H9 (cell line): ENCODE measurements at regions not wholly inside any gene's neighbourhood (a gene's known extent, or its start where the extent isn't known, plus 50 kb on each side); places are given as distances from the start of the nearest gene placed in this dataset.

ENCODE experiments used
- DNase-seq: peaks from one replicate; pipeline ENCODE4 v3.0.0-alpha.2; 2017
- H2AFZ ChIP-seq: one replicate; pipeline ENCODE4 v1.6.1; 2013; ENCODE audit warnings: mild to moderate bottlenecking, low read length, control low read depth, moderate library complexity
- H2AK5ac ChIP-seq: 2 replicates; pipeline ENCODE4 v1.6.1; 2013; ENCODE audit warnings: low read length, control low read depth, mixed read lengths; ENCODE audit not compliant: insufficient read length
- H2BK120ac ChIP-seq: one replicate; pipeline ENCODE4 v1.6.1; 2013; ENCODE audit warnings: low read depth, mild to moderate bottlenecking, low read length, control low read depth, inconsistent platforms; ENCODE audit not compliant: poor library complexity, severe bottlenecking
- H2BK12ac ChIP-seq: 2 replicates; pipeline ENCODE4 v1.6.1; 2013; ENCODE audit warnings: low read length, control low read depth, mixed read lengths, low read depth; ENCODE audit not compliant: insufficient read length
- H2BK15ac ChIP-seq: 2 replicates; pipeline ENCODE4 v1.6.1; 2013; ENCODE audit warnings: low read depth, low read length, control low read depth
- H2BK20ac ChIP-seq: one replicate; pipeline ENCODE4 v1.6.1; 2013; ENCODE audit warnings: low read depth, mild to moderate bottlenecking, low read length, control low read depth, inconsistent platforms; ENCODE audit not compliant: poor library complexity, severe bottlenecking
- H2BK5ac ChIP-seq: 2 replicates; pipeline ENCODE4 v1.6.1; 2013; ENCODE audit warnings: low read length, control low read depth, mixed read lengths; ENCODE audit not compliant: insufficient read length
- H3K14ac ChIP-seq: 2 replicates; pipeline ENCODE4 v1.6.1; 2013; ENCODE audit warnings: low read length, control low read depth; ENCODE audit not compliant: insufficient read depth
- H3K18ac ChIP-seq: 2 replicates; pipeline ENCODE4 v1.6.1; 2013; ENCODE audit warnings: low read depth, mild to moderate bottlenecking, mixed read lengths, low read length, control low read depth; ENCODE audit not compliant: insufficient read length
- H3K23ac ChIP-seq: 2 replicates; pipeline ENCODE4 v1.6.1; 2013; ENCODE audit warnings: low read length, control low read depth, mixed read lengths, low read depth; ENCODE audit not compliant: insufficient read length
- H3K23me2 ChIP-seq: 2 replicates; pipeline ENCODE4 v1.6.1; 2013; ENCODE audit warnings: low read depth, mild to moderate bottlenecking, mixed read lengths, low read length, control low read depth; ENCODE audit not compliant: insufficient read length, poor library complexity, severe bottlenecking
- H3K27ac ChIP-seq: 2 replicates; pipeline ENCODE4 v1.5.1; 2013; ENCODE audit warnings: low read length, control low read depth, mixed read lengths, low read depth; ENCODE audit not compliant: insufficient read length
- H3K27me3 ChIP-seq: 2 replicates; pipeline ENCODE4 v1.6.1; 2013; ENCODE audit warnings: low read length, control low read depth, inconsistent platforms; ENCODE audit not compliant: insufficient read depth
- H3K4ac ChIP-seq: 2 replicates; pipeline ENCODE4 v1.6.1; 2013; ENCODE audit warnings: low read depth, mild to moderate bottlenecking, control low read depth, inconsistent platforms, low read length, moderate library complexity
- H3K4me1 ChIP-seq: 2 replicates; pipeline ENCODE4 v1.6.1; 2013; ENCODE audit warnings: low read length, control low read depth, inconsistent platforms; ENCODE audit not compliant: insufficient read depth
- H3K4me2 ChIP-seq: 2 replicates; pipeline ENCODE4 v1.6.1; 2013; ENCODE audit warnings: low read length, control low read depth, mixed read lengths; ENCODE audit not compliant: insufficient read length, insufficient read depth
- H3K56ac ChIP-seq: 2 replicates; pipeline ENCODE4 v1.6.1; 2013; ENCODE audit warnings: low read depth, mild to moderate bottlenecking, mixed read lengths, low read length, control low read depth; ENCODE audit not compliant: insufficient read length
- H3K79me1 ChIP-seq: 2 replicates; pipeline ENCODE4 v1.6.1; 2013; ENCODE audit warnings: low read depth, mild to moderate bottlenecking, moderate library complexity, low read length, control low read depth, inconsistent platforms; ENCODE audit not compliant: insufficient read depth, poor library complexity, severe bottlenecking
- H3K79me2 ChIP-seq: 2 replicates; pipeline ENCODE4 v1.6.1; 2013; ENCODE audit warnings: low read length, control low read depth, inconsistent platforms; ENCODE audit not compliant: insufficient read depth
- H3K9ac ChIP-seq: 2 replicates; pipeline ENCODE4 v1.6.1; 2013; ENCODE audit warnings: low read length, control low read depth, mixed read lengths; ENCODE audit not compliant: insufficient read length; ENCODE audit errors: extremely low read depth
- H3K9me3 ChIP-seq: one replicate; pipeline ENCODE4 v1.6.1; 2013; ENCODE audit warnings: low read depth, low read length, inconsistent platforms; ENCODE audit not compliant: control insufficient read depth
- H3T11ph ChIP-seq: one replicate; pipeline ENCODE4 v1.6.1; 2013; ENCODE audit warnings: mild to moderate bottlenecking, low read length, control low read depth, inconsistent platforms
- H4K20me1 ChIP-seq: one replicate; pipeline ENCODE4 v1.6.1; 2013; ENCODE audit not compliant: control insufficient read depth, insufficient read length, insufficient read depth
- H4K5ac ChIP-seq: 2 replicates; pipeline ENCODE4 v1.6.1; 2013; ENCODE audit warnings: low read depth, mild to moderate bottlenecking, mixed read lengths, low read length, control low read depth; ENCODE audit not compliant: insufficient read length
- H4K8ac ChIP-seq: replicated peaks from 2 replicates; pipeline ENCODE4 v1.6.1; 2013; ENCODE audit warnings: low read length, control low read depth, mixed read lengths, low read depth; ENCODE audit not compliant: insufficient read length
- H4K91ac ChIP-seq: 2 replicates; pipeline ENCODE4 v1.6.1; 2013; ENCODE audit warnings: low read depth, mild to moderate bottlenecking, moderate library complexity, mixed read lengths, low read length, control low read depth; ENCODE audit not compliant: insufficient read length
- H3K27ac Mint-ChIP-seq, 3 experiments: 2 replicates in 2 of 3; 3 replicates in 1 of 3; pipeline ENCODE4 v1.8.0; 2020 to 2021; ENCODE audit warnings: mixed read lengths in 3 of 3, mild to moderate bottlenecking in 1 of 3, moderate library complexity in 1 of 3
- H3K27me3 Mint-ChIP-seq: 2 replicates; pipeline ENCODE4 v1.8.0; 2021; ENCODE audit warnings: low read depth, mild to moderate bottlenecking, moderate library complexity, mixed read lengths
- H3K36me3 Mint-ChIP-seq, 3 experiments: 2 replicates in 2 of 3; 3 replicates in 1 of 3; pipeline ENCODE4 v1.8.0; 2020 to 2021; ENCODE audit warnings: low read depth in 3 of 3, mixed read lengths in 3 of 3; ENCODE audit not compliant: insufficient read depth in 1 of 3
- H3K4me1 Mint-ChIP-seq, 2 experiments: 2 replicates each; pipeline ENCODE4 v1.8.0; 2020; ENCODE audit warnings: mixed read lengths in 2 of 2
- H3K4me3 Mint-ChIP-seq, 2 experiments: 2 replicates in 1 of 2; 3 replicates in 1 of 2; pipeline ENCODE4 v1.8.0; 2020 to 2021; ENCODE audit warnings: mild to moderate bottlenecking in 2 of 2, mixed read lengths in 2 of 2, moderate library complexity in 1 of 2
- H3K9me3 Mint-ChIP-seq, 2 experiments: 2 replicates in 1 of 2; 3 replicates in 1 of 2; pipeline ENCODE4 v1.8.0; 2020; ENCODE audit warnings: mild to moderate bottlenecking in 2 of 2, mixed read lengths in 2 of 2, moderate library complexity in 1 of 2
- WGBS: extraction: QIAGEN DNeasy Blood & Tissue Kit; methylation state at CpG from one replicate; pipeline ENCODE4 v1.1.7; 2013; ENCODE audit warnings: missing lambda C conversion rate, low lambda C conversion rate, mixed read lengths; ENCODE audit not compliant: insufficient read length; ENCODE audit errors: extremely low coverage; 5-methylcytosine and 5-hydroxymethylcytosine counted together
- TF ChIP-seq, protein P1 (sequence below): fragments of 200-600 bp; sonication (generic); conservative IDR thresholded peaks from 3 replicates; pipeline ENCODE4 v1.8.0; 2021; ENCODE audit warnings: antibody characterized with exemption, mild to moderate bottlenecking

DNA sequence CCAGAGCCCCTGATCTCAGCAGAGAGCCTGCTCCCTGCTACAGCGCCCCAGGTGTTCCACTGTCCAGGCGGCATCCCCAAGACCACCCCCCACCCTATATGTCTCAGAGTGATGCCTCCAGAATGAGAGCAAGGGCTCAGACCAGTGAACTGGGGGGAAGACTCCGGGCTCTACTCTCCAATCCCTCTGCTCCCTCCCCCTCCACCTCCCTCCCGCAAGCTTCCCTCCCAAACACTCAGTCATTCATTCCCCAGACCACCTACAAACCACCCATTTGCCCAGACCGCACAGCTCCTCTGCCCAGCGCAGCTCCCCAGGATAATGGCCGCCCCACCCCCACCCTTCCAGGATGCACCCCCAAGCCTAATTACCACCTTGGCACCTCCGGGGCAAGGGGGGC, 59.4 kb upstream of the TAC4 start:
- Histone ChIP-seq H3K27me3 (peaks cover 33% of the 10 kb centered on the region; the same call in 1 of the 2 replicates), H4K5ac (no peak overlapping the region), H2BK20ac (no peak overlapping the region), H3K9ac (no peak overlapping the region), H3K14ac (no peak overlapping the region), H3K79me1 (no peaks in the 10 kb centered on the region), H4K91ac (no peak overlapping the region), H3T11ph (no peak overlapping the region), H3K4ac (no peak overlapping the region), H2BK12ac (no peak overlapping the region), H3K23me2 (peaks cover 5% of the 10 kb centered on the region), H4K20me1 (no peaks in the 10 kb centered on the region), H3K56ac (no peak overlapping the region), H3K4me1 (0 out of 2 replicates have a peak, but pooled peaks cover 4% of the 10 kb centered on the region), H3K4me2 (no peak overlapping the region), H2BK5ac (no peak overlapping the region), H3K27ac (no peak overlapping the region), H3K23ac (no peak overlapping the region), H3K79me2 (no peaks in the 10 kb centered on the region), H3K9me3 (no peaks in the 10 kb centered on the region), H2AFZ (no peak overlapping the region), H3K18ac (no peak overlapping the region), H2AK5ac (no peak overlapping the region), H4K8ac (no peak overlapping the region), H2BK120ac (no peak overlapping the region), H2BK15ac (no peak overlapping the region)
- no peaks in the 10 kb centered on the region; a peak in 1 of 5 replicates for H3K9me3 Mint-ChIP-seq
- peaks cover 30 to 81% of the 10 kb centered on the region in 2 experiments for H3K4me1 Mint-ChIP-seq
- peaks cover 94% of the 10 kb centered on the region for H3K27me3 Mint-ChIP-seq
- TF ChIP-seq, protein P1, sequence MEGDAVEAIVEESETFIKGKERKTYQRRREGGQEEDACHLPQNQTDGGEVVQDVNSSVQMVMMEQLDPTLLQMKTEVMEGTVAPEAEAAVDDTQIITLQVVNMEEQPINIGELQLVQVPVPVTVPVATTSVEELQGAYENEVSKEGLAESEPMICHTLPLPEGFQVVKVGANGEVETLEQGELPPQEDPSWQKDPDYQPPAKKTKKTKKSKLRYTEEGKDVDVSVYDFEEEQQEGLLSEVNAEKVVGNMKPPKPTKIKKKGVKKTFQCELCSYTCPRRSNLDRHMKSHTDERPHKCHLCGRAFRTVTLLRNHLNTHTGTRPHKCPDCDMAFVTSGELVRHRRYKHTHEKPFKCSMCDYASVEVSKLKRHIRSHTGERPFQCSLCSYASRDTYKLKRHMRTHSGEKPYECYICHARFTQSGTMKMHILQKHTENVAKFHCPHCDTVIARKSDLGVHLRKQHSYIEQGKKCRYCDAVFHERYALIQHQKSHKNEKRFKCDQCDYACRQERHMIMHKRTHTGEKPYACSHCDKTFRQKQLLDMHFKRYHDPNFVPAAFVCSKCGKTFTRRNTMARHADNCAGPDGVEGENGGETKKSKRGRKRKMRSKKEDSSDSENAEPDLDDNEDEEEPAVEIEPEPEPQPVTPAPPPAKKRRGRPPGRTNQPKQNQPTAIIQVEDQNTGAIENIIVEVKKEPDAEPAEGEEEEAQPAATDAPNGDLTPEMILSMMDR = no peak
- no peak overlapping the region for H3K27ac Mint-ChIP-seq
- no CpG with 5 or more reads among the region's 8 CpGs for WGBS
- no peak overlapping the region for H3K4me3 Mint-ChIP-seq
- DNase-seq = no peak
- H3K36me3 Mint-ChIP-seq = no peaks in the 10 kb centered on the region; a peak in 1 of 7 replicates
